Heart left ventricle (tissue), 16 donors: ENCODE measurements at regions not wholly inside any gene's neighbourhood (a gene's known extent, or its start where the extent isn't known, plus 50 kb on each side); places are given as distances from the start of the nearest gene placed in this dataset.

Source experiments
- ATAC-seq, 4 donors: fragments of 200-7000 bp; cut with Tn5 transposase; one replicate each; pipeline ENCODE4 v1.9.1; 2020 to 2022; ENCODE audit warnings: moderate library complexity in 4 of 4, mild to moderate bottlenecking in 3 of 4, moderate number of reproducible peaks in 1 of 4
- DNase-seq, 5 donors: peaks; one replicate each; pipeline ENCODE4 v3.0.0-alpha.2; 2020
- H3K27ac ChIP-seq, 12 donors: fragments of 200-600 bp; sonication (generic) in 4 of 12; one replicate each; pipeline versions ENCODE4 v1.5.0 to v1.8.0; 2016 to 2022; ENCODE audit warnings: mild to moderate bottlenecking in 2 of 12
- H3K27me3 ChIP-seq, 9 donors: fragments of 200-600 bp; sonication (generic) in 2 of 9; one replicate each; pipeline versions ENCODE4 v1.5.1 to v1.8.0; 2016 to 2022; ENCODE audit warnings: mild to moderate bottlenecking in 3 of 9
- H3K36me3 ChIP-seq, 9 donors: fragments of 200-600 bp; sonication (generic) in 2 of 9; one replicate each; pipeline versions ENCODE4 v1.5.0 to v1.8.0; 2018 to 2022; ENCODE audit warnings: mild to moderate bottlenecking in 2 of 9
- H3K4me1 ChIP-seq, 12 donors: fragments of 200-600 bp; sonication (generic) in 4 of 12; one replicate each; pipeline versions ENCODE4 v1.5.0 to v1.8.0; 2016 to 2022; ENCODE audit warnings: mild to moderate bottlenecking in 3 of 12
- H3K4me3 ChIP-seq, 12 donors: fragments of 200-600 bp; sonication (generic) in 4 of 12; one replicate each; pipeline versions ENCODE4 v1.5.0 to v1.8.0; 2017 to 2022; ENCODE audit warnings: mild to moderate bottlenecking in 9 of 12, moderate library complexity in 4 of 12
- H3K9me3 ChIP-seq, 12 donors: fragments of 200-600 bp; sonication (generic) in 4 of 12; one replicate each; pipeline versions ENCODE4 v1.5.0 to v1.8.0; 2016 to 2022; ENCODE audit warnings: mild to moderate bottlenecking in 1 of 12
- CTCF ChIP-seq, 12 donors: fragments of 200-600 bp; sonication (generic) in 4 of 12; IDR thresholded peaks; one replicate each; pipeline versions ENCODE4 v1.5.0 to v1.8.0; 2018 to 2022; ENCODE audit warnings: antibody characterized with exemption in 12 of 12, mild to moderate bottlenecking in 5 of 12
- POLR2A ChIP-seq, 2 donors: fragments of 450-650 bp; IDR thresholded peaks; one replicate each; pipeline ENCODE4 v1.6.1; 2017; ENCODE audit warnings: antibody characterized with exemption in 2 of 2, mild to moderate bottlenecking in 2 of 2, moderate library complexity in 2 of 2
- WGBS, 4 donors: extraction: QIAGEN DNeasy Blood & Tissue Kit in 2 of 4; methylation state at CpG; one replicate each; pipeline versions ENCODE4 v1.1.5 to v1.1.7; 2013 to 2018; 5-methylcytosine and 5-hydroxymethylcytosine counted together
- intact Hi-C, 10 donors: fragments of 100-400 bp; cut with DNase I; formaldehyde crosslinking; loops; one replicate each; pipeline versions ENCODE4 v1.11.1 to v1.14.2; 2022
- donor health status: ischemic (EF 13 %, LVEDD 7.1; RV severe dilation, severe dysfunction).
- donor health status: healthy with polysubstance abuse.
- donor health status: DM: no; HTN: yes; CAD: no.
- donor health status: DM: no; HTN: no; CAD: no.
- donor health status: ischemic (EF 25% LVEDD 6.9; RV normal size, moderate dysfunction).
- donor health status: ischemic (EF 25% LVEDD 5.7; RV mildly dilated, moderate dysfunction).
- donor health status: healthy.
- donor health status: DM: yes; HTN: yes; CAD: no.
- donor health status: ischemic (EF 35%, LVEDD 5.7; RV mildly dilated, moderate dysfunction).
- donor health status: nonischemic (EF 11% LVEDD 7.7; RV severe dilation, severe dysfunction).
- donor health status: DM: yes; HTN: yes; CAD: no.
- donor health status: PGD.
- donor health status: ischemic (EF 29% LVEDD 5.4; RV normal size, mild dysfunction).
- donor health status: nonischemic (EF 23%, LVEDD 6.1; RV moderate dilation, normal function).

GRCh38 chr4:171759274-171759673 lies 53.9 kb upstream of the GALNTL6 start:
- Histone ChIP-seq H3K4me3 (no peak overlapping the region), H3K9me3 (peaks cover 0 to 15% (median 2%) of the 10 kb centered on the region in 12 donors), H3K27ac (no peak overlapping the region), H3K36me3 (no peaks in the 10 kb centered on the region), H3K4me1 (no peaks in the 10 kb centered on the region), H3K27me3 (no peaks in the 10 kb centered on the region)
- DNase-seq (no peak), ATAC-seq (no peak)
- intact Hi-C loops, result no loop called here
- TF ChIP-seq POLR2A (IDR thresholded peaks at IDR 0.05) (no peak), CTCF (IDR thresholded peaks at IDR 0.05) (no peak)
- 88 to 92% (median 90%) methylated on average over 5 of the region's 5 CpGs for WGBS, 4 donors

DNA sequence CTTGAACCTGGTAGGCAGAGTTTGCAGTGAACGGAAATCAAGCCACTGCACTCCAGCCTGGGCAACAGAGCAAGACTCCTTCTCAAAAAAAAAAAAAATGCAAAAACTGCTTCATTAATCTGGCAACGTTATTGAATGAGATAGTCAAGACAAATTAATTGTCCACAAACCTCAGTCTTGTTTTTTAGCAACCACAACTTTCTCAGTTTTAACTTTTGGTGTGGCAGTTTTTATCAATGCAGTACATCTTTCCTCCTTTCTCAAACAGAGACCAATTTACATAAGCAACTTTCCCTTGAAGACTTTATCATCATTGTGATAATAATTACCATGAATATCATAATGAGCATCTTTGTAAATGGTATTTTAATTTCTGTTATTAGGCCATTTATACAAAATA lies 61.7 kb upstream of the GALNTL6 start:
- Histone ChIP-seq H3K4me3 (no peak overlapping the region), H3K36me3 (no peaks in the 10 kb centered on the region), H3K27me3 (no peaks in the 10 kb centered on the region), H3K4me1 (no peaks in the 10 kb centered on the region), H3K9me3 (no peaks in the 10 kb centered on the region), H3K27ac (no peak overlapping the region)
- DNase-seq (no peak), ATAC-seq (no peak)
- TF ChIP-seq POLR2A (IDR thresholded peaks at IDR 0.05) (no peak), CTCF (IDR thresholded peaks at IDR 0.05) (no peak)
- intact Hi-C loops, result no loop called here
- 68 to 78% (median 74%) methylated on average over 2 of the region's 2 CpGs for WGBS, 4 donors

GRCh38 chr4:171746418-171746817 lies 66.8 kb upstream of the GALNTL6 start:
- Histone ChIP-seq H3K4me1 (no peaks in the 10 kb centered on the region), H3K9me3 (no peaks in the 10 kb centered on the region), H3K27me3 (no peaks in the 10 kb centered on the region), H3K36me3 (no peaks in the 10 kb centered on the region), H3K4me3 (no peak overlapping the region), H3K27ac (no peak overlapping the region)
- TF ChIP-seq POLR2A (IDR thresholded peaks at IDR 0.05) (no peak), CTCF (IDR thresholded peaks at IDR 0.05) (no peak)
- intact Hi-C loops, result no loop called here
- DNase-seq (no peak), ATAC-seq (no peak)

- Histone ChIP-seq H3K27ac (no peak overlapping the region), H3K4me3 (no peak overlapping the region), H3K9me3 (no peaks in the 10 kb centered on the region), H3K36me3 (no peaks in the 10 kb centered on the region), H3K27me3 (no peaks in the 10 kb centered on the region), H3K4me1 (no peaks in the 10 kb centered on the region)
- ATAC-seq (no peak), DNase-seq (no peak)
- WGBS, 4 donors, result 44 to 61% (median 50%) methylated on average over 5 of the region's 5 CpGs
- intact Hi-C loops, result no loop called here
- no peak for TF ChIP-seq POLR2A (IDR thresholded peaks at IDR 0.05)
- TF ChIP-seq CTCF (IDR thresholded peaks at IDR 0.05), result no peak
These were observed 70.8 kb upstream of the GALNTL6 start for GRCh38 chr4:171742436-171742835.
